GM12873 (cell line): ENCODE measurements at regions not wholly inside any gene's neighbourhood (a gene's known extent, or its start where the extent isn't known, plus 50 kb on each side); places are given as distances from the start of the nearest gene placed in this dataset.

Experiments used
- TF ChIP-seq, protein P1 (sequence below): IDR thresholded peaks from 2 replicates; pipeline ENCODE4 v1.5.1; 2012; ENCODE audit warnings: low read depth, mild to moderate bottlenecking, moderate library complexity, low read length, control low read depth; ENCODE audit not compliant: insufficient read depth; ENCODE audit errors: missing control alignments

DNA sequence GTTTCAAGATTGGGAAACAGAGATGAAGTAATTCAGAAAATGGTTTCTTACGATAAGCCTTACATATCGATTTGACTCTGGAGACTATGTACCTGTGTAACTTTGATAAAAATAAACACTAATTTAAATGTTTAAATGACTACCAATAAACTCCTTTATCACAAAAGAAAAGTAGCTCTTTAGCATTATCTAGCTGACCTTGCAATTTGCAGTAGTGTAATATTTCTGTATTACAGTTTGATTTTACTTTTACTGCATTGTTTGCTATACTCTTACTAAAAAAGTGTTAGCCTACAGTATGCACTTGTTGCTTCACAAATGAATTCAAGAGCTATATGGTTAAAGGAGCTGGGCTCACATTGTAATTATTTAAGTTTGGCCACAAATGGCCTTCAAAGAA, 77.8 kb upstream of the ZNF804B start:
- TF ChIP-seq, protein P1, sequence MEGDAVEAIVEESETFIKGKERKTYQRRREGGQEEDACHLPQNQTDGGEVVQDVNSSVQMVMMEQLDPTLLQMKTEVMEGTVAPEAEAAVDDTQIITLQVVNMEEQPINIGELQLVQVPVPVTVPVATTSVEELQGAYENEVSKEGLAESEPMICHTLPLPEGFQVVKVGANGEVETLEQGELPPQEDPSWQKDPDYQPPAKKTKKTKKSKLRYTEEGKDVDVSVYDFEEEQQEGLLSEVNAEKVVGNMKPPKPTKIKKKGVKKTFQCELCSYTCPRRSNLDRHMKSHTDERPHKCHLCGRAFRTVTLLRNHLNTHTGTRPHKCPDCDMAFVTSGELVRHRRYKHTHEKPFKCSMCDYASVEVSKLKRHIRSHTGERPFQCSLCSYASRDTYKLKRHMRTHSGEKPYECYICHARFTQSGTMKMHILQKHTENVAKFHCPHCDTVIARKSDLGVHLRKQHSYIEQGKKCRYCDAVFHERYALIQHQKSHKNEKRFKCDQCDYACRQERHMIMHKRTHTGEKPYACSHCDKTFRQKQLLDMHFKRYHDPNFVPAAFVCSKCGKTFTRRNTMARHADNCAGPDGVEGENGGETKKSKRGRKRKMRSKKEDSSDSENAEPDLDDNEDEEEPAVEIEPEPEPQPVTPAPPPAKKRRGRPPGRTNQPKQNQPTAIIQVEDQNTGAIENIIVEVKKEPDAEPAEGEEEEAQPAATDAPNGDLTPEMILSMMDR: no peak

DNA sequence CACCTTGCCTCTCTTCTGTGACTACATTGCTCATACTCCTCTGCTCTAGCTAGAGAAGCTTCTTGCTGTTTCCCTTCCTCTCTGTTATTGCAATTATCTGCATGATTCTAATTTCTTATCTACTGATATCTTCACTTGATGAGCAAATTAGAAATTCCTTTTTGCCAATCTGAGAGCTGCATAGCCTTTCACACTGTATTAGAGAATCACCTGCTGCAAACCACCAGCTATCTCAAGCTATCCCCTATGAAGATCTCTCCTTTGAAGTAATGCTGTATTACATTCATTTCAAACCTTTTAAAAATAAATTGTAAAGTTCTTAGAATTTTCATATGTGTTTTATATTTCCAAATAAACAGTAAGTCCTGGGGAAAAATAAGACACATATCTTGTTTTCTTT, 89.0 kb upstream of the ZNF804B start:
- TF ChIP-seq, protein P1: no peak

DNA sequence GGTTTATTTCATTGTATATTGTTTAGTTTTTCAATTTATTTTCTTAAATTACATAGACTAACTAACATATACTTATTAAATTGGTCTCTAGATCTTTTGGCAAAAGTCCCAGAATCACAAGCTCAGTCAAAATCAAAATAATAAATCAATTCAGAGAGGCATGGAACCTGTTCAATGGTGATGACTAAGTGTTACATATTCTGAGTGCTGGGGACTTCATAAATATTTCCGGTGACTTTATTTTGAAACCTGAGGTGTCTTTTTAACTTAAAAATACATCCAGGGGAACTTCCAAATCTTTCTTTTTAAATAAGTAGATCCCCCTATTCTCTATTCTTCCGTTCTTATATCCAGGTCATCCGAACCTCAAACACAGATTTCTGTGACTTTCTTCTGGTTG, 89.6 kb upstream of the ZNF804B start:
- TF ChIP-seq, protein P1: no peak

DNA sequence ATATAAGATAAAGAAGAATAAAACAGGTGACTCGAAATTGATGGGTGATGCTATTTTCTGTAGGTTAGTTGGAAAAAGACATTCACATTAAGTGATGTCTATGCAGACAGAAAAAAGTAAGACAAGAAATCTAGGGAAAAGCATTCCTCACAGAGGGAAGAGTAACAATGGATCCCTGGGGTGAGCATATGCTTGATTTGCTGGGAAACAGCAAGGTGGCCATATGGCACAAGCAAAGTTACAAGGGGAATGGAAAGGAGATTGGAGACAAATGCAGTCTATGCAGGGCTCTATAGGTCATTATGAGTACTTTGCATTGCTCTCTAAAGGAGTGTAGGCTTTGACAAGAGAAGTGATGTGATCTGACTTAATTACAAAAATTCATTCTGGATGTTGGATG, 90.9 kb upstream of the ZNF804B start:
- TF ChIP-seq, protein P1: no peak

DNA sequence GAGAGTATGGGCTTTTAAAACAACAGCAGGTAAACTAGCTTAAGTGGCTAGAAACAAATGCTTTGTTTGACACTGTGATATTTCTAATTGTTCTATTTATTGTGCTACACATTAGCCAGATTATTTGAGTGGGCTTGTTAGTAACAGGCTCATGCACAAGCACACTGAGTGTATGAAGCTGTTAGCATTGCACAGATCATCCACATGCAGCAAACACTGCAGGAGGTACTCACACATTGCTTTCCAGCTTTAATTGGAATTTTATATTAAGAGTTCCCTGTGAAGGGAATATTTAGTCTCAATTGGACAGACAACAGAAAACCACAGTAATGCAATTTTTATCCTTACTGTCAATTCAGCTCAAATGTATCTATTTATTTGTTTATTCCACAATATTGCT, 92.9 kb upstream of the ZNF804B start:
- TF ChIP-seq, protein P1: no peak

DNA sequence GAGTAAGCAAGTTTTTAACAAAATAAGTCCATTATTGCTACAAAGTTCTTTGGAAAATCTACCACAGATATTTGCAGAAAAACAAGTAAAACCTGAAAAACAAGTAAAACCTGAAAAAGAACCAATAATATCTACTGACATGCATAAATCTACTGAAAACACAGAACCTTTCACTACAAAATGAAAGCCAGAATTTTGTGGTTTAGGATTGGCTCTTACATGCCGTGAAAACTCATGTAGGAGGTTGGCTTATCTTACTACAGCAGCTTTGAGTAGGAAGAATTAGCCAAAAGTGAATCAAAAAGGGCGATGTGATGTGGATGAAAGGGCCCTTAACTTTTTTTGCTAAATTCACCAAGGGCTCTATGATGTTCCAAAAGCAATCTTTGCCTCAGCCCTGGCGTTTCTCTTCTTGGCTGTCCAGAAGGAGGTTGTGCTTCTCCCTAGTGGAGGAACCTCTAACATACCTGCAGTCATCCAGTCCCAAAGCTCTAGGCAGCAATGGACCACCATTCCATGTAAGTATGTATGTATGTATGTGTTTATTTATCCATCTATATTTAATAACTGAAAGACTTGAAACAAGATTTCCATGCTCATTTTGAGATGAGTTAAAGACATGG, 93.5 kb upstream of the ZNF804B start:
- TF ChIP-seq, protein P1: no peak

DNA sequence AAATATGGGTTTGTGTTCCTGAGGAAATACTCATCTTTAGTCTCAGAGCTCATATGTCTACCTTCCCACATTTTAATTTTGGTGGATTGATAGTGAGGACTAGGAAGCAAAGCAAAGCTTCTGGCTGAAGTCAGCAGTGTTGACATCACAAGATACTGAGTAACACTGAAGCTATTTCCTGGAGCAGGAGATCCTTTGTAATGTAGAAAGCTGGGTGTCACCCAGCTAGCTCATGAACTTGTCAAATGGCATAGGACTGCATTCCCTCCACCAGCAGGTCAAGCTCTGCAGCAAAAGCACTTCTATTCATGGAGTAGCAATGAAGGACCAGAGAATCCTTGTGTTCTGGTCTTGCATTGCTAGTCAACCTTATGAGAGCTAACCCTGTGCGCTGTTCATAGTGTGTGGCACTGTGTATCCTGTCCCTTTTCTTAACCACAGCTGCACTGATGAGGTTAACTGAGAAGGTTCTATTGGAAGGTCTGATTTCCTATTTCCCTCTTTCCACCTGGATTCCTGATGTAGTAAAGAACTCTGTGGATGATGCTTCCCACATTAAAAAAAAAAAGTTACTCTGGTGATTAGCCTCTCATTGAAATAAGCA, 94.8 kb upstream of the ZNF804B start:
- TF ChIP-seq, protein P1: no peak

DNA sequence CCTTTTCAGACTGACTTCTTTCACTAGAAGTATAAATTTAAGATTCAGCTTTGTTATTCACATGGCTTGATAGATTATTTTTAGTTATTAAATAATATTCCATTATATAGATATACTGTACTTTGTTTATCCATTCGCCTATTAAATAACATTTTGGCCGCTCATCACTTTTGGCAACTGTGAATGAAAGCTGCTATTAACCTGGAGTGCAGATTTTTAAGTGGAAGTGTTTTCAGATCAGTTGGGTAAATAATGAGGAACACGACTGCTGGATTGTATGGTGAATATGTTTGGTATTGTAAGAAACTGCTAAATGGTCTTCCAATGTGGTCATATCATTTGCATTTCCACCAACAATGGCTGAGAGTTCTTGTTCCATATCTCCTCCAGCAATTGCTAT, 97.6 kb upstream of the ZNF804B start:
- TF ChIP-seq, protein P1: no peak
